Natural killer cell (primary cell): ENCODE measurements at regions not wholly inside any gene's neighbourhood (a gene's known extent, or its start where the extent isn't known, plus 50 kb on each side); places are given as distances from the start of the nearest gene placed in this dataset.

ENCODE experiments used
- ATAC-seq, 3 donors: fragments of 150-1000 bp in 2 of 3; fragments of 200-7000 bp in 1 of 3; cut with Tn5 transposase; 1 replicate in 1 of 3; 2 replicates in 2 of 3; pipeline ENCODE4 v1.10.0; 2021; ENCODE audit warnings: mild to moderate bottlenecking in 2 of 3, moderate library complexity in 2 of 3
- DNase-seq, 2 donors: peaks; one replicate each; pipeline versions ENCODE4 v3.0.0 to v3.0.0-alpha.2; 2013 to 2021; ENCODE audit warnings: mixed read lengths in 1 of 2
- H3K27ac ChIP-seq: one replicate; pipeline ENCODE4 v1.5.1; 2013; ENCODE audit warnings: mild to moderate bottlenecking, low read length
- H3K27me3 ChIP-seq: one replicate; pipeline ENCODE4 v1.6.1; 2013; ENCODE audit warnings: low read length; ENCODE audit not compliant: control insufficient read depth, insufficient read depth
- H3K36me3 ChIP-seq: one replicate; pipeline ENCODE4 v1.6.1; 2013; ENCODE audit warnings: low read length; ENCODE audit not compliant: control insufficient read depth, insufficient read depth
- H3K4me1 ChIP-seq: one replicate; pipeline ENCODE4 v1.6.1; 2013; ENCODE audit warnings: low read length; ENCODE audit not compliant: control insufficient read depth, insufficient read depth
- H3K4me3 ChIP-seq: one replicate; pipeline ENCODE4 v1.5.1; 2013; ENCODE audit warnings: low read length
- H3K9me3 ChIP-seq: one replicate; pipeline ENCODE4 v1.6.1; 2013; ENCODE audit warnings: low read length; ENCODE audit not compliant: control insufficient read depth, insufficient read depth
- H3K27ac Mint-ChIP-seq, 2 donors: one replicate each; pipeline ENCODE4 v1.8.0; 2022; ENCODE audit warnings: mild to moderate bottlenecking in 2 of 2, mixed read lengths in 2 of 2, moderate library complexity in 1 of 2
- H3K27me3 Mint-ChIP-seq, 2 donors: one replicate each; pipeline ENCODE4 v1.8.0; 2022; ENCODE audit warnings: low read depth in 2 of 2, mixed read lengths in 2 of 2
- H3K36me3 Mint-ChIP-seq: one replicate; pipeline ENCODE4 v1.8.0; 2022; ENCODE audit warnings: mixed read lengths
- H3K4me1 Mint-ChIP-seq, 2 donors: one replicate each; pipeline ENCODE4 v1.8.0; 2022; ENCODE audit warnings: mixed read lengths in 2 of 2
- H3K4me3 Mint-ChIP-seq: one replicate; pipeline ENCODE4 v1.8.0; 2022; ENCODE audit warnings: mild to moderate bottlenecking, moderate library complexity, mixed read lengths
- H3K9me3 Mint-ChIP-seq, 2 donors: one replicate each; pipeline ENCODE4 v1.8.0; 2022; ENCODE audit warnings: mixed read lengths in 2 of 2
- WGBS: methylation state at CpG from one replicate; pipeline ENCODE4 v1.1.7; 2013; ENCODE audit warnings: missing lambda C conversion rate; ENCODE audit not compliant: insufficient coverage; 5-methylcytosine and 5-hydroxymethylcytosine counted together
- intact Hi-C: fragments of 100-400 bp; cut with micrococcal nuclease; formaldehyde crosslinking; loops from one replicate; pipeline ENCODE4 v1.14.2; 2022
- TF ChIP-seq, protein P1 (sequence below): fragments of 200-600 bp; IDR thresholded peaks from one replicate; pipeline ENCODE4 v1.8.0; 2022; ENCODE audit warnings: antibody characterized with exemption

DNA sequence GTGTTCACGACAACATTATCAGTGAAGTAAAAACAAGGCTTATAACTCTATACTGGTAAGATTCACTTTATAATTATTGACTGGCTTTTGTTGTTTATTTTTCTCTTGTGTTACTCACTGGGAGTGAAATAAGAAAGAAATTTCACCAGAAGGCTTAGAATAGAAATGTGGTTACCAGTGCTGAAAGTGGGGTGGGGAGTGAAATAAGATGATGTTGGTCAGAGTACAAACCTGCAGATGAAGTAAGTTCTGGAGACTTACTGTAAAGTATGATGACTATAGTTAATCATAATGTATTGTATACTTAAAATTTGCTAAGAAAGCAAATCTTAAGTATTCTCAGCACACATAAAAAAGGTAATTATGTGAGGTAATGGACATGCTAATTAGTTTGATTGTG is 198.4 kb downstream of the KLHL28 start:
- Mint-ChIP-seq H3K4me1 (no peaks in the 10 kb centered on the region), H3K4me3 (no peak overlapping the region), H3K27me3 (no peaks in the 10 kb centered on the region), H3K9me3 (peaks cover 0 to 3% of the 10 kb centered on the region in 2 donors), H3K27ac (no peak overlapping the region), H3K36me3 (no peaks in the 10 kb centered on the region)
- no peaks in the 10 kb centered on the region for H3K27me3 ChIP-seq
- WGBS = no CpG with 5 or more reads among the region's 1 CpG
- no peak for DNase-seq
- intact Hi-C loops = no loop called here
- H3K27ac ChIP-seq = no peak overlapping the region
- no peaks in the 10 kb centered on the region for H3K36me3 ChIP-seq
- TF ChIP-seq, protein P1, sequence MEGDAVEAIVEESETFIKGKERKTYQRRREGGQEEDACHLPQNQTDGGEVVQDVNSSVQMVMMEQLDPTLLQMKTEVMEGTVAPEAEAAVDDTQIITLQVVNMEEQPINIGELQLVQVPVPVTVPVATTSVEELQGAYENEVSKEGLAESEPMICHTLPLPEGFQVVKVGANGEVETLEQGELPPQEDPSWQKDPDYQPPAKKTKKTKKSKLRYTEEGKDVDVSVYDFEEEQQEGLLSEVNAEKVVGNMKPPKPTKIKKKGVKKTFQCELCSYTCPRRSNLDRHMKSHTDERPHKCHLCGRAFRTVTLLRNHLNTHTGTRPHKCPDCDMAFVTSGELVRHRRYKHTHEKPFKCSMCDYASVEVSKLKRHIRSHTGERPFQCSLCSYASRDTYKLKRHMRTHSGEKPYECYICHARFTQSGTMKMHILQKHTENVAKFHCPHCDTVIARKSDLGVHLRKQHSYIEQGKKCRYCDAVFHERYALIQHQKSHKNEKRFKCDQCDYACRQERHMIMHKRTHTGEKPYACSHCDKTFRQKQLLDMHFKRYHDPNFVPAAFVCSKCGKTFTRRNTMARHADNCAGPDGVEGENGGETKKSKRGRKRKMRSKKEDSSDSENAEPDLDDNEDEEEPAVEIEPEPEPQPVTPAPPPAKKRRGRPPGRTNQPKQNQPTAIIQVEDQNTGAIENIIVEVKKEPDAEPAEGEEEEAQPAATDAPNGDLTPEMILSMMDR = no peak
- no peak for ATAC-seq
- H3K9me3 ChIP-seq = no peaks in the 10 kb centered on the region
- no peaks in the 10 kb centered on the region for H3K4me1 ChIP-seq
- H3K4me3 ChIP-seq = no peak overlapping the region

DNA sequence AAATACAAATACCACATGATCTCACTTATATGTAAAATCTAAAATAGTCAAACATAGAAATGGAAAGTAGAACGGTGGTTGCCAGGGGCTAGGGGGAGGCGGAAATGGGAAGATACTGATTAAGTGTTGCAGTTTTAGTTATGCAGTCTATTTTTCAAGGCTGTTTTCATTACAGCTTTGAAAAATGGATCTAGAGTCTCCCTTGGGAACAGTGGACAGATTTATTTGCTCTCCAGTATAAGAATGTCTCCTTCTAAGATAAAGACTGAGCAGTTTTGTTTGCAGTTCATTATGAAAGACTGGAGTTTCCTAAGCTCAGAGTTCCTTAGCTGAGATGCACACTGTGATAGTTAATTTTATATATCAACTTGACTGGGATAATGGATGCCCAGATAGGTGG is 202.5 kb downstream of the KLHL28 start:
- Mint-ChIP-seq H3K9me3 (no peaks in the 10 kb centered on the region), H3K36me3 (no peaks in the 10 kb centered on the region), H3K27me3 (no peaks in the 10 kb centered on the region), H3K4me3 (no peak overlapping the region), H3K4me1 (no peaks in the 10 kb centered on the region), H3K27ac (no peak overlapping the region)
- H3K27ac ChIP-seq = no peak overlapping the region
- 100% methylated on average over 2 of the region's 2 CpGs for WGBS
- DNase-seq (no peak), ATAC-seq (no peak)
- intact Hi-C loops = no loop called here
- no peaks in the 10 kb centered on the region for H3K9me3 ChIP-seq
- no peaks in the 10 kb centered on the region for H3K27me3 ChIP-seq
- no peaks in the 10 kb centered on the region for H3K4me1 ChIP-seq
- no peak overlapping the region for H3K4me3 ChIP-seq
- H3K36me3 ChIP-seq = no peaks in the 10 kb centered on the region
- TF ChIP-seq, protein P1 = no peak

DNA sequence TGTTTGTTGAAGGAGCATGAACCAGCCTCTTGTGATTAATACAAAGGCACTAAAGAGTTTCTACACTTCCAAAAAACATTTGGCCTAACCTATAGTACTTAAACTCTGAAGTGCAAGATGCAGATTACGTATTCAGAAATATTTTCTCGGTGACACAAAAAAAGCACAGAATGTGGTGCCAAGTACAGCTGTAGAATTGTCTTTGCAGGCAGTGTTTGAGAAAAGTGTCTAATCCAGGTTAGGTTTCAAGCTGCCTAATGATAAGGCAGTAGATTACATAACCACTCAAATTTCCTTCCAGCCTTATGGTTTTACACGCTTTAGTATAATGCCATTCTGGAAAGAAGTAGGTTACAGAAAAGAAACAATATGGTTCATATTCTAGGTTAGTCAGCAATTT is 205.2 kb downstream of the KLHL28 start:
- H3K27ac ChIP-seq = no peak overlapping the region
- no peak overlapping the region for H3K4me3 ChIP-seq
- no peaks in the 10 kb centered on the region for H3K9me3 ChIP-seq
- intact Hi-C loops = no loop called here
- DNase-seq (no peak), ATAC-seq (no peak)
- H3K27ac Mint-ChIP-seq = no peak overlapping the region
- 94% methylated on average over 2 of the region's 3 CpGs for WGBS
- H3K4me1 ChIP-seq = no peaks in the 10 kb centered on the region
- no peak overlapping the region for H3K4me3 Mint-ChIP-seq
- H3K27me3 Mint-ChIP-seq = no peaks in the 10 kb centered on the region
- H3K36me3 Mint-ChIP-seq = no peaks in the 10 kb centered on the region
- peaks cover 0 to 3% of the 10 kb centered on the region in 2 donors for H3K9me3 Mint-ChIP-seq
- TF ChIP-seq, protein P1 = no peak
- H3K27me3 ChIP-seq = no peaks in the 10 kb centered on the region
- H3K36me3 ChIP-seq = no peaks in the 10 kb centered on the region
- no peaks in the 10 kb centered on the region for H3K4me1 Mint-ChIP-seq

DNA sequence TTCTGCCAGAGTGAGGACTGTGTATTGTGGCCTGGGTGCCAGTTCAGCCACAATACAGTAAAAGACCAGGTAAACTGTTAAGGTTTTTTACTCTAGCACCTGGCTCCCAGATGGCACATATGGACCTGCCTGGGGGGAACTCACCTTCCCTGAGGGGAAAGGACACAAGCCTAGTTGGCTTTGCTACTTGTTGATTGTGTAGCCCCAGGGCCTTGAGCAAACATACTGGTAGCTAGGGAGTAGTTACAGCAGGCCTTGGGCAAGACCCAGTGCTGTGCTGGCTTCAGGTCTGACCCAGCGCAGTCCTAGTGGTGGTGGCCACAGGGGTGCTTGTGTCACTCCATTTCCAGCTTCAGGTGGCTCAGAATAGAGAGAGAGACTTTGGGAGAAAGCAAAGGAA is 216.4 kb downstream of the KLHL28 start:
- WGBS = 81% methylated on average over 1 of the region's 1 CpG
- intact Hi-C loops = no loop called here
- H3K27me3 Mint-ChIP-seq = no peaks in the 10 kb centered on the region
- no peaks in the 10 kb centered on the region for H3K27me3 ChIP-seq
- ATAC-seq (no peak), DNase-seq (no peak)
- H3K9me3 ChIP-seq = no peaks in the 10 kb centered on the region
- H3K27ac Mint-ChIP-seq = no peak overlapping the region
- no peak overlapping the region for H3K4me3 ChIP-seq
- H3K4me1 Mint-ChIP-seq = no peaks in the 10 kb centered on the region
- peaks cover 10 to 12% of the 10 kb centered on the region in 2 donors for H3K9me3 Mint-ChIP-seq
- H3K4me3 Mint-ChIP-seq = no peak overlapping the region
- H3K36me3 ChIP-seq = no peaks in the 10 kb centered on the region
- TF ChIP-seq, protein P1 = no peak
- H3K27ac ChIP-seq = no peak overlapping the region
- no peaks in the 10 kb centered on the region for H3K36me3 Mint-ChIP-seq
- H3K4me1 ChIP-seq = no peaks in the 10 kb centered on the region
